K562 (cell line): ENCODE measurements at regions not wholly inside any gene's neighbourhood (a gene's known extent, or its start where the extent isn't known, plus 50 kb on each side); places are given as distances from the start of the nearest gene placed in this dataset.

ENCODE experiments used
- CHD4 ChIP-seq: fragments of 200-600 bp; sonication (generic); IDR thresholded peaks from 3 replicates; pipeline ENCODE4 v1.6.1; 2012; ENCODE audit warnings: low read depth, mild to moderate bottlenecking, mixed read lengths, low read length, inconsistent platforms; ENCODE audit not compliant: insufficient read depth, insufficient replicate concordance, poor library complexity, severe bottlenecking
- GATA2 ChIP-seq: sonication (generic); formaldehyde crosslinking; IDR thresholded peaks from 2 replicates; pipeline ENCODE4 v1.4.0; 2020; ENCODE audit warnings: mild to moderate bottlenecking, missing genetic modification reagents
- KLF13 ChIP-seq: fragments of 450-650 bp; IDR thresholded peaks from 2 replicates; pipeline ENCODE4 v1.6.1; 2016; ENCODE audit warnings: missing genetic modification characterization, low read depth, mild to moderate bottlenecking, missing compliant biosample characterization, moderate library complexity, borderline replicate concordance
- KLF16 ChIP-seq: IDR thresholded peaks from 2 replicates; pipeline ENCODE4 v1.6.1; 2016; ENCODE audit warnings: antibody characterized with exemption
- MAFF ChIP-seq: IDR thresholded peaks from 2 replicates; pipeline ENCODE4 v1.6.1; 2012; ENCODE audit warnings: low read length, improper control_type of control experiment
- RCOR1 ChIP-seq, 2 experiments: IDR thresholded peaks; 2 replicates each; pipeline ENCODE4 v1.6.1; 2012; ENCODE audit warnings: low read depth in 2 of 2, low read length in 2 of 2, borderline replicate concordance in 1 of 2, improper control_type of control experiment in 1 of 2
- TF ChIP-seq, protein P1 (sequence below): fragments of 450-650 bp; IDR thresholded peaks from 2 replicates; pipeline ENCODE4 v1.6.1; 2016; ENCODE audit warnings: mild to moderate bottlenecking, moderate library complexity
- TF ChIP-seq, protein P2 (sequence below): sonication (generic); formaldehyde crosslinking; IDR thresholded peaks from 2 replicates; pipeline ENCODE4 v1.8.1; 2022; ENCODE audit warnings: missing genetic modification reagents

DNA sequence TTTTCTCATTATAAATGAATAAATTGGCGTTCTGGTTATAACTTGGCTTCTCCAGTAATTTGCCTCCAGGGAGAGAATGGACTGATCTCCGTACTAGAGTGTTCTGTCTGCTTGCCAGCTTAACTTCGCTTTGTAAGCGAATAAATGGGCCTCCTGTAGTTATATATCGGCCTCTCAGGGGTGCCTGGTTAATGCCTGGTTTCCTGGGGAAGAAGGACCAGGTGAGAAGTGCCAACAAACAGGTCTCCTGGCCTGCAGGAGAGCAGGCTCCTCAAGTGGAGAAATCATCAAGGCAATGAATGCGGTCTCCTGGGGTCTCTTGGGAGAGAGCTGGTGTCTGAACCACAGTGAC, 107.4 kb upstream of the SERBP1 start (continued):
- TF ChIP-seq, protein P1, sequence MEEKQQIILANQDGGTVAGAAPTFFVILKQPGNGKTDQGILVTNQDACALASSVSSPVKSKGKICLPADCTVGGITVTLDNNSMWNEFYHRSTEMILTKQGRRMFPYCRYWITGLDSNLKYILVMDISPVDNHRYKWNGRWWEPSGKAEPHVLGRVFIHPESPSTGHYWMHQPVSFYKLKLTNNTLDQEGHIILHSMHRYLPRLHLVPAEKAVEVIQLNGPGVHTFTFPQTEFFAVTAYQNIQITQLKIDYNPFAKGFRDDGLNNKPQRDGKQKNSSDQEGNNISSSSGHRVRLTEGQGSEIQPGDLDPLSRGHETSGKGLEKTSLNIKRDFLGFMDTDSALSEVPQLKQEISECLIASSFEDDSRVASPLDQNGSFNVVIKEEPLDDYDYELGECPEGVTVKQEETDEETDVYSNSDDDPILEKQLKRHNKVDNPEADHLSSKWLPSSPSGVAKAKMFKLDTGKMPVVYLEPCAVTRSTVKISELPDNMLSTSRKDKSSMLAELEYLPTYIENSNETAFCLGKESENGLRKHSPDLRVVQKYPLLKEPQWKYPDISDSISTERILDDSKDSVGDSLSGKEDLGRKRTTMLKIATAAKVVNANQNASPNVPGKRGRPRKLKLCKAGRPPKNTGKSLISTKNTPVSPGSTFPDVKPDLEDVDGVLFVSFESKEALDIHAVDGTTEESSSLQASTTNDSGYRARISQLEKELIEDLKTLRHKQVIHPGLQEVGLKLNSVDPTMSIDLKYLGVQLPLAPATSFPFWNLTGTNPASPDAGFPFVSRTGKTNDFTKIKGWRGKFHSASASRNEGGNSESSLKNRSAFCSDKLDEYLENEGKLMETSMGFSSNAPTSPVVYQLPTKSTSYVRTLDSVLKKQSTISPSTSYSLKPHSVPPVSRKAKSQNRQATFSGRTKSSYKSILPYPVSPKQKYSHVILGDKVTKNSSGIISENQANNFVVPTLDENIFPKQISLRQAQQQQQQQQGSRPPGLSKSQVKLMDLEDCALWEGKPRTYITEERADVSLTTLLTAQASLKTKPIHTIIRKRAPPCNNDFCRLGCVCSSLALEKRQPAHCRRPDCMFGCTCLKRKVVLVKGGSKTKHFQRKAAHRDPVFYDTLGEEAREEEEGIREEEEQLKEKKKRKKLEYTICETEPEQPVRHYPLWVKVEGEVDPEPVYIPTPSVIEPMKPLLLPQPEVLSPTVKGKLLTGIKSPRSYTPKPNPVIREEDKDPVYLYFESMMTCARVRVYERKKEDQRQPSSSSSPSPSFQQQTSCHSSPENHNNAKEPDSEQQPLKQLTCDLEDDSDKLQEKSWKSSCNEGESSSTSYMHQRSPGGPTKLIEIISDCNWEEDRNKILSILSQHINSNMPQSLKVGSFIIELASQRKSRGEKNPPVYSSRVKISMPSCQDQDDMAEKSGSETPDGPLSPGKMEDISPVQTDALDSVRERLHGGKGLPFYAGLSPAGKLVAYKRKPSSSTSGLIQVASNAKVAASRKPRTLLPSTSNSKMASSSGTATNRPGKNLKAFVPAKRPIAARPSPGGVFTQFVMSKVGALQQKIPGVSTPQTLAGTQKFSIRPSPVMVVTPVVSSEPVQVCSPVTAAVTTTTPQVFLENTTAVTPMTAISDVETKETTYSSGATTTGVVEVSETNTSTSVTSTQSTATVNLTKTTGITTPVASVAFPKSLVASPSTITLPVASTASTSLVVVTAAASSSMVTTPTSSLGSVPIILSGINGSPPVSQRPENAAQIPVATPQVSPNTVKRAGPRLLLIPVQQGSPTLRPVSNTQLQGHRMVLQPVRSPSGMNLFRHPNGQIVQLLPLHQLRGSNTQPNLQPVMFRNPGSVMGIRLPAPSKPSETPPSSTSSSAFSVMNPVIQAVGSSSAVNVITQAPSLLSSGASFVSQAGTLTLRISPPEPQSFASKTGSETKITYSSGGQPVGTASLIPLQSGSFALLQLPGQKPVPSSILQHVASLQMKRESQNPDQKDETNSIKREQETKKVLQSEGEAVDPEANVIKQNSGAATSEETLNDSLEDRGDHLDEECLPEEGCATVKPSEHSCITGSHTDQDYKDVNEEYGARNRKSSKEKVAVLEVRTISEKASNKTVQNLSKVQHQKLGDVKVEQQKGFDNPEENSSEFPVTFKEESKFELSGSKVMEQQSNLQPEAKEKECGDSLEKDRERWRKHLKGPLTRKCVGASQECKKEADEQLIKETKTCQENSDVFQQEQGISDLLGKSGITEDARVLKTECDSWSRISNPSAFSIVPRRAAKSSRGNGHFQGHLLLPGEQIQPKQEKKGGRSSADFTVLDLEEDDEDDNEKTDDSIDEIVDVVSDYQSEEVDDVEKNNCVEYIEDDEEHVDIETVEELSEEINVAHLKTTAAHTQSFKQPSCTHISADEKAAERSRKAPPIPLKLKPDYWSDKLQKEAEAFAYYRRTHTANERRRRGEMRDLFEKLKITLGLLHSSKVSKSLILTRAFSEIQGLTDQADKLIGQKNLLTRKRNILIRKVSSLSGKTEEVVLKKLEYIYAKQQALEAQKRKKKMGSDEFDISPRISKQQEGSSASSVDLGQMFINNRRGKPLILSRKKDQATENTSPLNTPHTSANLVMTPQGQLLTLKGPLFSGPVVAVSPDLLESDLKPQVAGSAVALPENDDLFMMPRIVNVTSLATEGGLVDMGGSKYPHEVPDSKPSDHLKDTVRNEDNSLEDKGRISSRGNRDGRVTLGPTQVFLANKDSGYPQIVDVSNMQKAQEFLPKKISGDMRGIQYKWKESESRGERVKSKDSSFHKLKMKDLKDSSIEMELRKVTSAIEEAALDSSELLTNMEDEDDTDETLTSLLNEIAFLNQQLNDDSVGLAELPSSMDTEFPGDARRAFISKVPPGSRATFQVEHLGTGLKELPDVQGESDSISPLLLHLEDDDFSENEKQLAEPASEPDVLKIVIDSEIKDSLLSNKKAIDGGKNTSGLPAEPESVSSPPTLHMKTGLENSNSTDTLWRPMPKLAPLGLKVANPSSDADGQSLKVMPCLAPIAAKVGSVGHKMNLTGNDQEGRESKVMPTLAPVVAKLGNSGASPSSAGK, result no peak
- no peak for TF ChIP-seq GATA2 (CRISPR knock-in tag)
- TF ChIP-seq, protein P2, sequence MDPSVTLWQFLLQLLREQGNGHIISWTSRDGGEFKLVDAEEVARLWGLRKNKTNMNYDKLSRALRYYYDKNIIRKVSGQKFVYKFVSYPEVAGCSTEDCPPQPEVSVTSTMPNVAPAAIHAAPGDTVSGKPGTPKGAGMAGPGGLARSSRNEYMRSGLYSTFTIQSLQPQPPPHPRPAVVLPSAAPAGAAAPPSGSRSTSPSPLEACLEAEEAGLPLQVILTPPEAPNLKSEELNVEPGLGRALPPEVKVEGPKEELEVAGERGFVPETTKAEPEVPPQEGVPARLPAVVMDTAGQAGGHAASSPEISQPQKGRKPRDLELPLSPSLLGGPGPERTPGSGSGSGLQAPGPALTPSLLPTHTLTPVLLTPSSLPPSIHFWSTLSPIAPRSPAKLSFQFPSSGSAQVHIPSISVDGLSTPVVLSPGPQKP (CRISPR knock-in tag), result no peak
- TF ChIP-seq MAFF, result no peak
- no peak for TF ChIP-seq RCOR1 (IDR thresholded peaks at IDR 0.05; ENCODE audit: borderline replicate concordance in 1 of 2, low read depth in 2 of 2, low read length in 2 of 2)
- no peak for TF ChIP-seq KLF13
- no peak for TF ChIP-seq KLF16
- no peak for TF ChIP-seq CHD4
